ENCODE measurements at regions not wholly inside any gene's neighbourhood (a gene's known extent, or its start where the extent isn't known, plus 50 kb on each side); places are given as distances from the start of the nearest gene placed in this dataset.

DNA sequence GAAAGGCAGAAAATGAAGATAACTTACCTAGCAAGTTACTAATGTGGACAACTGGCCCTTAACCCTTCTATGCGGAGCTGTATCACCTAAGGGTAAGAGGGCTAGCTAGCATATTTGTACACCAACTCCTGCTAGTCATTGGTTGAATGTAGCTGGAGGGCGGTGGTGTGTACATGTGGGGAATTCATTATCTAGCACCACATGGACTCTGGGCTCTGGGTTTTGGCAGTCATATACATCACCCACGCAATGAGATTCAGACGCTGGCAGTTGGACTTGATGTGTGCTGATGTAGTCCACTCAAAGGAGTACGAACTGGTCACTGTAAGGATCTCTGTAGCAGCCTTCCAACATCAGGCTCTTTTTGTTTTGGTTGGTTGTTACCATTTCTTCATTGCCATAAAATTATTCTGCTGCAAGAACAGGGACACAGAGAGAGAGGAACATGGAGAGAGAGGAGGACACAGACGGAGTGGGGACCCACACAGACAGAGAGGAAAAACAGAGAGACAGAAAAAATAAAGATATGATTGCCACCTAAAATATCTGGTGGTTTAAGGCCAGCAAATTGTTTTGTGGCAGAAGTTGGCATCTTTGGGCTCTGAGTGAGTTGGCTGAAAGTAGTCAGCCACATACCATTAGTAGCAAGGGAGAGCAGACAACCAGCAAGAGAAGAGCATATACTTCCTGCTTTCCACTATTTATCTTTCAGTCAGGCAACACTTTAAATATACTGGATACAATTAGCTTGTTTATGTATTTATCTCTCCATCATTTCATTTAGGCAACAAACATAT, 76.7 kb upstream of the MTPN start:
- intact Hi-C loops (cut with DNase I; ENCODE audit: low total_unique reads), result no loop called here

DNA sequence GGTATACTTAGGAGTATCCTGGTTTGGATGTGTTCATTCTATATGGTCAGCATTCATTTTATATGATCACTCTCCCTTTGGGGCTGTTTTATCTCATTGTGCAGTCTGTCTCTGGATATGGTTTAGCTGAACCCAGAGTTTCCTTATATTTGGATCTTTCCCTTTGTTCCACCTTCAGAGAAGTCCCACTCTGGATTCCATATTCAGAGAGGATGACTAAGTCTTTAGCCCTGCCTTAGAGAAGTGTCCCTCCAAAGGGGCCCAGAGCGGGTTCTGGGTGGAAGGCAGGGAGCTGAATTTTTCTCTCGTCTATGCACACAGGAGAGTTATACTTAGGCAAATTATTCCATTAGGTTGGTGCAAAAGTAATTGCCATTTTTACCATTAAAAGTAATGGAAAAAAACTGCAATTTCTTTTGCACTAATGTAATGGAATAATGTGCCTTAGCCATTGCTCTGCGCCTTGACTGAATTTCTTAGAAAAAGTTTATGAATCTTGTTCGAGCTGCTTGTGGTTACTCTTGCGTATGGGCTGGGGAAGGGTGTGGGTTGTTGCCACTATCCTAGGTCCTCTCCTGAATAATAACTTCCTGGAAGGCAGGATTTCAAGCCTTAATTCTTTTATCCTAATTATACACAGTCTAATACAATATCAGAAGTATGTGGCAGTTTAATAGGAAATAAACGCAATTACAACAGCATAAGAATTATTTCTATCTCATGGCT, 74.2 kb upstream of the MTPN start:
- H3K4me3 ChIP-seq, result no peak overlapping the region
- H3K27me3 ChIP-seq, result no peaks in the 10 kb centered on the region
- WGBS, 2 donors (ENCODE audit: low coverage in 1 of 2), result 90 to 92% methylated on average over 4 to 6 of the region's 6 CpGs
- H3K36me3 ChIP-seq, result no peaks in the 10 kb centered on the region
- in situ Hi-C loops (cut with MboI; ENCODE audit: low pct_ligation_motif_present in 1 of 4, low pct_unique_long_range_greater_than_20kb in 1 of 4, low sequenced_read_pairs in 3 of 4), result no loop called here
- H3K9me3 ChIP-seq, result no peaks in the 10 kb centered on the region
- no peaks in the 10 kb centered on the region for H3K4me1 ChIP-seq
- peak overlapping the region in 1 of 4 donors; percentile 35 for H3K27ac ChIP-seq
- TF ChIP-seq POLR2AphosphoS5 (IDR thresholded peaks at IDR 0.05) (no peak), EP300 (IDR thresholded peaks at IDR 0.05; ENCODE audit: low read depth) (no peak)
- DNase-seq, result no peak
- intact Hi-C loops (cut with DNase I; ENCODE audit: low total_unique reads), result no loop called here

More for the DNA sequence above, 76.7 kb upstream of the MTPN start:
- no peaks in the 10 kb centered on the region for H3K36me3 ChIP-seq
- H3K9me3 ChIP-seq, result no peaks in the 10 kb centered on the region
- WGBS, 2 donors (ENCODE audit: low coverage in 1 of 2), result 86 to 90% methylated on average over 2 to 6 of the region's 6 CpGs
- no peaks in the 10 kb centered on the region for H3K4me1 ChIP-seq
- no peak for DNase-seq
- in situ Hi-C loops (cut with MboI; ENCODE audit: low pct_ligation_motif_present in 1 of 4, low pct_unique_long_range_greater_than_20kb in 1 of 4, low sequenced_read_pairs in 3 of 4), result no loop called here
- H3K27me3 ChIP-seq, result no peaks in the 10 kb centered on the region
- H3K27ac ChIP-seq, result no peak overlapping the region
- TF ChIP-seq POLR2A (IDR thresholded peaks at IDR 0.05), result no peak
- TF ChIP-seq POLR2AphosphoS5 (IDR thresholded peaks at IDR 0.05), result no peak
- no peak for TF ChIP-seq EP300 (IDR thresholded peaks at IDR 0.05; ENCODE audit: low read depth)
- TF ChIP-seq, protein P1, sequence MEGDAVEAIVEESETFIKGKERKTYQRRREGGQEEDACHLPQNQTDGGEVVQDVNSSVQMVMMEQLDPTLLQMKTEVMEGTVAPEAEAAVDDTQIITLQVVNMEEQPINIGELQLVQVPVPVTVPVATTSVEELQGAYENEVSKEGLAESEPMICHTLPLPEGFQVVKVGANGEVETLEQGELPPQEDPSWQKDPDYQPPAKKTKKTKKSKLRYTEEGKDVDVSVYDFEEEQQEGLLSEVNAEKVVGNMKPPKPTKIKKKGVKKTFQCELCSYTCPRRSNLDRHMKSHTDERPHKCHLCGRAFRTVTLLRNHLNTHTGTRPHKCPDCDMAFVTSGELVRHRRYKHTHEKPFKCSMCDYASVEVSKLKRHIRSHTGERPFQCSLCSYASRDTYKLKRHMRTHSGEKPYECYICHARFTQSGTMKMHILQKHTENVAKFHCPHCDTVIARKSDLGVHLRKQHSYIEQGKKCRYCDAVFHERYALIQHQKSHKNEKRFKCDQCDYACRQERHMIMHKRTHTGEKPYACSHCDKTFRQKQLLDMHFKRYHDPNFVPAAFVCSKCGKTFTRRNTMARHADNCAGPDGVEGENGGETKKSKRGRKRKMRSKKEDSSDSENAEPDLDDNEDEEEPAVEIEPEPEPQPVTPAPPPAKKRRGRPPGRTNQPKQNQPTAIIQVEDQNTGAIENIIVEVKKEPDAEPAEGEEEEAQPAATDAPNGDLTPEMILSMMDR (IDR thresholded peaks at IDR 0.05), result no peak
- no peak overlapping the region for H3K4me3 ChIP-seq

DNA sequence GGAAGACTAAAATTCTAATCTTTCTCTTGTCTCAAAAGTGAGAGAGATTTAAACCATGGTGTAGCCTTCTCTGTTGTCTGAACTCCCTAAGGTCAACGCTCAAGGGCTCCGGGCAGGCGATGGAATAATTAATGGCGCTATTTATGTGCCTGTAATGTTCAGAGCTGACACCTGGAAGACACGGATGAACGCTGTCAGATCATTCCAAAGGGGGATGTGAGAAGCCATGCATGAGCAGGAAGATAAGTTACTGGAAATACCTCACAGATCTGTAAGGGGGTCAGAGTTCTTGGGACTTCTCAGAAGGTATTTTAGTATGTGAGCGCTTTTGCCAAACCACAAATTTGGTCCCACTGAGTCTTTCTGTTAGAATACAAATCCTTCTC, 73.3 kb upstream of the MTPN start:
- 81 to 100% methylated on average over 1 to 7 of the region's 7 CpGs for WGBS, 2 donors (ENCODE audit: low coverage in 1 of 2)
- Histone ChIP-seq H3K4me3 (no peak overlapping the region), H3K9me3 (no peaks in the 10 kb centered on the region), H3K27ac (peak overlapping the region in 2 of 4 donors; percentile 19 to 35), H3K27me3 (no peaks in the 10 kb centered on the region), H3K4me1 (no peaks in the 10 kb centered on the region), H3K36me3 (no peaks in the 10 kb centered on the region)
- no peak for DNase-seq
- in situ Hi-C loops (cut with MboI; ENCODE audit: low pct_ligation_motif_present in 1 of 4, low pct_unique_long_range_greater_than_20kb in 1 of 4, low sequenced_read_pairs in 3 of 4) (no loop called here), intact Hi-C loops (cut with DNase I; ENCODE audit: low total_unique reads) (no loop called here)
- TF ChIP-seq, protein P1 (IDR thresholded peaks at IDR 0.05), result no peak
- TF ChIP-seq POLR2AphosphoS5 (IDR thresholded peaks at IDR 0.05) (no peak), POLR2A (IDR thresholded peaks at IDR 0.05) (no peak), EP300 (IDR thresholded peaks at IDR 0.05; ENCODE audit: low read depth) (no peak)

DNA sequence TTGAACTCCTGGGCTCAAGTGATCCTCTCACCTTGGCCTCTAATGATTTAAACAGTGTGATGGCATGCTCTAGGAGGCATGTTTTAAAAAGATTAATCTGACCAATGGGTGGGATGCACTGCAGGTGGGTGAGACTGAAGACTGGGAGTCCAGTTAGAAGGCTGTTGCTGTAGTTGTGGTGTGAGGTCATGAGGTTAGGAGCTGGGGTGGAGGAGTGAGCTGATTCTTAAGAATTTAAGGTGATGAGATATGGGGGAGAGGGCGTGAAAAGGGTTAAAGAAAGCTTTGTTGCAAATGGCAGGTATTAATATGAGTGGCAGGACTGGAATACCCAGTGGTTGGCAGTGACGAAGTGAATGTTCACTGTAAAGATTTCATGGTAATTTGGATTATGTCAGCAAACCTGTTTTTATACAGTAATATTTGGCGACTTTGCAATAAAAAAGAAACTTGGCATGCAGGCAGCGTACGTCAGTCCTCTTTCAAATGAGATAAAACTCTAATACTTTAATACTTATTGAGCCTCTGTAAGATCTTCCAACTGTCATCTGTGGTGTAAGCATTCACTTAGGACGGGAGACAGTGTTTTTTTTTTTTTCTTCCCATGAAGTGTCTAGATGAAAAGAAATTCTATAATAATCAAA, 72.8 kb upstream of the MTPN start:
- in situ Hi-C loops (cut with MboI; ENCODE audit: low pct_ligation_motif_present in 1 of 4, low pct_unique_long_range_greater_than_20kb in 1 of 4, low sequenced_read_pairs in 3 of 4) (no loop called here), intact Hi-C loops (cut with DNase I; ENCODE audit: low total_unique reads) (no loop called here)
- Histone ChIP-seq H3K4me3 (no peak overlapping the region), H3K36me3 (no peaks in the 10 kb centered on the region), H3K4me1 (no peaks in the 10 kb centered on the region), H3K27ac (no peak overlapping the region), H3K27me3 (no peaks in the 10 kb centered on the region), H3K9me3 (no peaks in the 10 kb centered on the region)
- DNase-seq, result no peak
- WGBS, 2 donors (ENCODE audit: low coverage in 1 of 2), result 53 to 54% methylated on average over 5 to 6 of the region's 6 CpGs
- TF ChIP-seq POLR2A (IDR thresholded peaks at IDR 0.05) (no peak), POLR2AphosphoS5 (IDR thresholded peaks at IDR 0.05) (no peak), EP300 (IDR thresholded peaks at IDR 0.05; ENCODE audit: low read depth) (no peak)
- TF ChIP-seq, protein P1 (IDR thresholded peaks at IDR 0.05), result no peak

Measured in transverse colon (tissue), 4 donors.